ENCODE measurements at regions not wholly inside any gene's neighbourhood (a gene's known extent, or its start where the extent isn't known, plus 50 kb on each side); places are given as distances from the start of the nearest gene placed in this dataset.
A peak's percentile ranks its signal among the peaks of the same experiment; 100 is the strongest.

DNA sequence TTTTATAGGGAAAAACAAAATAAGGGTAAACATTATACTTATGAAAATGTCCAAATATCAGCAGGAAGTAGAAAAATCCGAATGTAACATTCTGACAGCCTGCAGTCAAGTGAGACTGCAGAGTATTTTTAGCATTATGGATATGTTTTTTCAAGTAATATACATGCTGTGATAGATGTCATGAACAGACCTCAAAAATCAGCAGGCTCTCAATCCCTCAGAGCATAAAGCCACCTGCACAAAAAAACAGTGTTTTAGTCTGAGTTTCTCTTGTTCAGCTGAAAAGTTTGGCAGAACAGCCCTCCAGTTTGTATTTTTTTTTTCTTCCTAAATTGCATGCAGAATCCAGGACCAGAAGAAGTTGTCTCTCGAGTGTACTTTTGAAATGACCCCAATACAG lies 219.1 kb upstream of the FMN2 start:
- peaks cover 8% of the 10 kb centered on the region; the same call in 1 of the 2 replicates for H3K4me1 ChIP-seq (ENCODE audit: insufficient read depth, low read length)
- intact Hi-C loops (cut with micrococcal nuclease): no loop called here
- H3K9me3 ChIP-seq (ENCODE audit: low read length): no peaks in the 10 kb centered on the region
- no TSS peak for BruUV-seq (replicated peaks)
- H2AFZ ChIP-seq (ENCODE audit: low read length): no peak overlapping the region
- H3K4me2 ChIP-seq (ENCODE audit: low read length): no peak overlapping the region; the same call in 1 of the 2 replicates
- no peaks in the 10 kb centered on the region for H3K36me3 ChIP-seq (ENCODE audit: low read depth, low read length)
- CTCF ChIA-PET: no interaction called here
- no peaks in the 10 kb centered on the region for H3K79me2 ChIP-seq (ENCODE audit: low read length)
- POLR2A ChIA-PET (ENCODE audit: unreplicated experiment): no interaction called here
- H4K20me1 ChIP-seq (ENCODE audit: low read length): no peaks in the 10 kb centered on the region
- no peaks in the 10 kb centered on the region; the same call in 1 of the 2 replicates for H3K9me2 ChIP-seq (replicated peaks; ENCODE audit: low read length)
- ATAC-seq: peak; percentile 60; the same call in 1 of the 2 replicates
- no peak overlapping the region for H3K4me3 ChIP-seq (ENCODE audit: low read length)
- no peak for DNase-seq
- no peaks in the 10 kb centered on the region for H3F3A ChIP-seq (ENCODE audit: low read length, unreplicated experiment)
- no peak overlapping the region for H3K27ac ChIP-seq (ENCODE audit: low read length)
- H3K9ac ChIP-seq (ENCODE audit: low read length): no peak overlapping the region
- H3K27me3 ChIP-seq (ENCODE audit: low read length): no peaks in the 10 kb centered on the region
- TF ChIP-seq EZH2phosphoT487 (IDR thresholded peaks at IDR 0.05; ENCODE audit: borderline replicate concordance, low read length) (no peak), EZH2 (IDR thresholded peaks at IDR 0.05; ENCODE audit: low read length, unreplicated experiment) (no peak)
- TF ChIP-seq, protein P1, sequence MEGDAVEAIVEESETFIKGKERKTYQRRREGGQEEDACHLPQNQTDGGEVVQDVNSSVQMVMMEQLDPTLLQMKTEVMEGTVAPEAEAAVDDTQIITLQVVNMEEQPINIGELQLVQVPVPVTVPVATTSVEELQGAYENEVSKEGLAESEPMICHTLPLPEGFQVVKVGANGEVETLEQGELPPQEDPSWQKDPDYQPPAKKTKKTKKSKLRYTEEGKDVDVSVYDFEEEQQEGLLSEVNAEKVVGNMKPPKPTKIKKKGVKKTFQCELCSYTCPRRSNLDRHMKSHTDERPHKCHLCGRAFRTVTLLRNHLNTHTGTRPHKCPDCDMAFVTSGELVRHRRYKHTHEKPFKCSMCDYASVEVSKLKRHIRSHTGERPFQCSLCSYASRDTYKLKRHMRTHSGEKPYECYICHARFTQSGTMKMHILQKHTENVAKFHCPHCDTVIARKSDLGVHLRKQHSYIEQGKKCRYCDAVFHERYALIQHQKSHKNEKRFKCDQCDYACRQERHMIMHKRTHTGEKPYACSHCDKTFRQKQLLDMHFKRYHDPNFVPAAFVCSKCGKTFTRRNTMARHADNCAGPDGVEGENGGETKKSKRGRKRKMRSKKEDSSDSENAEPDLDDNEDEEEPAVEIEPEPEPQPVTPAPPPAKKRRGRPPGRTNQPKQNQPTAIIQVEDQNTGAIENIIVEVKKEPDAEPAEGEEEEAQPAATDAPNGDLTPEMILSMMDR (conservative IDR thresholded peaks at IDR 0.05; ENCODE audit: low read depth, low read length): no peak

DNA sequence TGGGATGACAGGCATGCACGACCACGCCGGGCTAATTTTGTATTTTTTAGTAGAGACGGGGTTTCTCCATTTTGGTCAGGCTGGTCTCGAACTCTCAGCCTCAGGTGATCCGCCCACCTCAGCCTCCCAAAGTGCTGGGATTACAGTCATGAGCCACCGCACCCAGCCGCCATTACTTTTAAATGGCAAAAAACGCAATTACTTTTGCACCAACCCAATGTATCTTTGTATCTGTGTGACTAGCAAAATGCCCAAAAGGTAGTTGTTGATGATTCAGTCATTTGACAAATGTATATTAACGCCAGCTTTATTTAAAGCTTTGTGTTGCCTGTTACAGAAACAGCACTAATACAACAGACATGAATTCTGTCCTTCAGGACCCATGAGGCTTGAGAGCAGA lies 216.9 kb upstream of the FMN2 start:
- DNase-seq (no peak), ATAC-seq (no peak)
- Histone ChIP-seq H3K27ac (ENCODE audit: low read length) (no peak overlapping the region), H3K79me2 (ENCODE audit: low read length) (no peaks in the 10 kb centered on the region), H3K4me3 (ENCODE audit: low read length) (no peak overlapping the region), H4K20me1 (ENCODE audit: low read length) (no peaks in the 10 kb centered on the region), H3K27me3 (ENCODE audit: low read length) (no peaks in the 10 kb centered on the region), H3K9me2 (replicated peaks; ENCODE audit: low read length) (no peaks in the 10 kb centered on the region; the same call in 1 of the 2 replicates), H2AFZ (ENCODE audit: low read length) (no peak overlapping the region), H3K4me2 (ENCODE audit: low read length) (no peak overlapping the region), H3K4me1 (ENCODE audit: insufficient read depth, low read length) (peaks cover 21% of the 10 kb centered on the region), H3K36me3 (ENCODE audit: low read depth, low read length) (no peaks in the 10 kb centered on the region), H3K9ac (ENCODE audit: low read length) (no peak overlapping the region), H3F3A (ENCODE audit: low read length, unreplicated experiment) (no peaks in the 10 kb centered on the region), H3K9me3 (ENCODE audit: low read length) (no peaks in the 10 kb centered on the region)
- BruUV-seq (replicated peaks): no TSS peak
- TF ChIP-seq, protein P1 (conservative IDR thresholded peaks at IDR 0.05; ENCODE audit: low read depth, low read length): no peak
- no peak for TF ChIP-seq EZH2phosphoT487 (IDR thresholded peaks at IDR 0.05; ENCODE audit: borderline replicate concordance, low read length)
- TF ChIP-seq EZH2 (IDR thresholded peaks at IDR 0.05; ENCODE audit: low read length, unreplicated experiment): no peak
- intact Hi-C loops (cut with micrococcal nuclease): no loop called here
- ChIA-PET POLR2A (ENCODE audit: unreplicated experiment) (no interaction called here), CTCF (no interaction called here)

DNA sequence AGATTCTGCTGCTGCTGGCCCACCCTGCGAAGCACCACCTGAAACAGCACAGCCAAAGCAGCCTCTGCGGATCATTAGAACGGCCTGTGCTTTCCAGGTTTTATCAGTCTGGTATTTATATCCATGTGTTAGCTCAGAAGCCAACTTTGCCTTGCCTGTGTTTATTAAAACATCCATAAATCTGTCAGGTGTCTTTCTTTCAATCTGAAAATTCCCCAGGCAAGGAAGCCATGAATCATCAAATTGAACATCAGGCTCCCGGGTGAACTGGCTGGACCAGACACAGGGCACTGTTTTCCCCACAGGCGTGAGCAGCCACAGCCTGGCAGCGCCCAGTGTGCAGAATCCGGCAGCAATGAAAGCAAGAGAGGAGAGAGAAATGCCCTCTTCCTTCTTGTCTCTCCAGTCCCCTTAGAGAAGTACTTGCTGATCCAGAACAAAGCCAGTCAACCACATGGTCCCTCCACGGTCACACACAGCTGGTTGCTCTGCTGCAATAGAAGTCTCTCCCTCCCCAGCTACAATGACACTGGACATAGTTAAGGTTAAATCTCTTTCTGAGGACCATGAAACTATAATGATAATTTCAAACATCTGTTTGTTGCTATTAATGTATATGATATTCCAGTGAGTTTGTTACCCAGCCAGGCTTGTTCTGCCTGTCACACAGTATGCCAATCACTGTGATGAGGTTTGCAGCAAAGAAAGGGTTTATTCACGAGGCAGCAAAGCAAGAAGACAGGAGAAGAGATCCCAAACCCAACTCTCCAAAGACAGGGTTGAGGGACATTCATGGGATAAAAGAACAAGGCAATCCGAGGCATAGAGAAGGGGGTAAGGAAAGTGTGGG lies 212.1 kb upstream of the FMN2 start:
- TF ChIP-seq EZH2 (IDR thresholded peaks at IDR 0.05; ENCODE audit: low read length, unreplicated experiment) (no peak), EZH2phosphoT487 (IDR thresholded peaks at IDR 0.05; ENCODE audit: borderline replicate concordance, low read length) (no peak)
- TF ChIP-seq, protein P1 (conservative IDR thresholded peaks at IDR 0.05; ENCODE audit: low read depth, low read length): no peak
- Histone ChIP-seq H3K27me3 (ENCODE audit: low read length) (no peaks in the 10 kb centered on the region), H3K9me2 (replicated peaks; ENCODE audit: low read length) (no peaks in the 10 kb centered on the region), H3K4me2 (ENCODE audit: low read length) (peak overlapping the region; percentile 46), H4K20me1 (ENCODE audit: low read length) (no peaks in the 10 kb centered on the region), H3K36me3 (ENCODE audit: low read depth, low read length) (no peaks in the 10 kb centered on the region), H3K9me3 (ENCODE audit: low read length) (no peaks in the 10 kb centered on the region), H3F3A (ENCODE audit: low read length, unreplicated experiment) (no peaks in the 10 kb centered on the region), H3K4me1 (ENCODE audit: insufficient read depth, low read length) (peaks cover 23% of the 10 kb centered on the region), H3K79me2 (ENCODE audit: low read length) (no peaks in the 10 kb centered on the region), H3K27ac (ENCODE audit: low read length) (no peak overlapping the region), H3K4me3 (ENCODE audit: low read length) (no peak overlapping the region), H2AFZ (ENCODE audit: low read length) (no peak overlapping the region), H3K9ac (ENCODE audit: low read length) (no peak overlapping the region)
- POLR2A ChIA-PET (ENCODE audit: unreplicated experiment): no interaction called here
- DNase-seq: peak; percentile 90
- ATAC-seq: peak; percentile 89
- intact Hi-C loops (cut with micrococcal nuclease): no loop called here
- BruUV-seq (replicated peaks): no TSS peak
- CTCF ChIA-PET: no interaction called here

All from PC-3 (cell line).